ENCODE measurements at regions not wholly inside any gene's neighbourhood (a gene's known extent, or its start where the extent isn't known, plus 50 kb on each side); places are given as distances from the start of the nearest gene placed in this dataset.

GRCh38 chr2:239675826-239676715 is 275.3 kb upstream of the HDAC4 start:
- H3K4me3 Mint-ChIP-seq (ENCODE audit: unreplicated experiment), result no peak overlapping the region
- no peak for TF ChIP-seq CTCF (IDR thresholded peaks at IDR 0.05)
- H3K9me3 Mint-ChIP-seq (ENCODE audit: low read depth), result no peaks in the 10 kb centered on the region
- no peak overlapping the region for H3K27ac Mint-ChIP-seq (ENCODE audit: unreplicated experiment)
- no peaks in the 10 kb centered on the region for H3K4me1 Mint-ChIP-seq (ENCODE audit: low read depth)
- no peaks in the 10 kb centered on the region for H3K36me3 Mint-ChIP-seq (ENCODE audit: low read depth)
- no peak for DNase-seq (ENCODE audit: low spot score)
- peaks cover 21% of the 10 kb centered on the region for H3K27me3 Mint-ChIP-seq (ENCODE audit: low read depth)

GRCh38 chr2:239674981-239675825 is 274.4 kb upstream of the HDAC4 start:
- Mint-ChIP-seq H3K4me1 (ENCODE audit: low read depth) (no peaks in the 10 kb centered on the region), H3K36me3 (ENCODE audit: low read depth) (no peaks in the 10 kb centered on the region), H3K27me3 (ENCODE audit: low read depth) (peaks cover 17% of the 10 kb centered on the region), H3K9me3 (ENCODE audit: low read depth) (no peaks in the 10 kb centered on the region), H3K4me3 (ENCODE audit: unreplicated experiment) (no peak overlapping the region), H3K27ac (ENCODE audit: unreplicated experiment) (no peak overlapping the region)
- no peak for TF ChIP-seq CTCF (IDR thresholded peaks at IDR 0.05)
- DNase-seq (ENCODE audit: low spot score), result no peak

- H3K4me1 Mint-ChIP-seq (ENCODE audit: low read depth), result no peaks in the 10 kb centered on the region
- H3K27ac Mint-ChIP-seq (ENCODE audit: unreplicated experiment), result no peak overlapping the region
- H3K9me3 Mint-ChIP-seq (ENCODE audit: low read depth), result no peaks in the 10 kb centered on the region
- no peak for DNase-seq (ENCODE audit: low spot score)
- H3K27me3 Mint-ChIP-seq (ENCODE audit: low read depth), result peaks cover 12% of the 10 kb centered on the region
- TF ChIP-seq CTCF (IDR thresholded peaks at IDR 0.05), result no peak
- H3K36me3 Mint-ChIP-seq (ENCODE audit: low read depth), result no peaks in the 10 kb centered on the region
- H3K4me3 Mint-ChIP-seq (ENCODE audit: unreplicated experiment), result no peak overlapping the region
These were observed 273.5 kb upstream of the HDAC4 start for GRCh38 chr2:239674101-239674980.

GRCh38 chr2:239673641-239674040 is 272.8 kb upstream of the HDAC4 start:
- TF ChIP-seq CTCF (IDR thresholded peaks at IDR 0.05), result no peak
- Mint-ChIP-seq H3K4me3 (ENCODE audit: unreplicated experiment) (no peak overlapping the region), H3K36me3 (ENCODE audit: low read depth) (no peaks in the 10 kb centered on the region), H3K9me3 (ENCODE audit: low read depth) (no peaks in the 10 kb centered on the region), H3K27me3 (ENCODE audit: low read depth) (peaks cover 9% of the 10 kb centered on the region), H3K27ac (ENCODE audit: unreplicated experiment) (no peak overlapping the region), H3K4me1 (ENCODE audit: low read depth) (no peaks in the 10 kb centered on the region)
- DNase-seq (ENCODE audit: low spot score), result no peak

Data from chondrocyte (in vitro differentiated cells).